ENCODE measurements at regions not wholly inside any gene's neighbourhood (a gene's known extent, or its start where the extent isn't known, plus 50 kb on each side); places are given as distances from the start of the nearest gene placed in this dataset.

DNA sequence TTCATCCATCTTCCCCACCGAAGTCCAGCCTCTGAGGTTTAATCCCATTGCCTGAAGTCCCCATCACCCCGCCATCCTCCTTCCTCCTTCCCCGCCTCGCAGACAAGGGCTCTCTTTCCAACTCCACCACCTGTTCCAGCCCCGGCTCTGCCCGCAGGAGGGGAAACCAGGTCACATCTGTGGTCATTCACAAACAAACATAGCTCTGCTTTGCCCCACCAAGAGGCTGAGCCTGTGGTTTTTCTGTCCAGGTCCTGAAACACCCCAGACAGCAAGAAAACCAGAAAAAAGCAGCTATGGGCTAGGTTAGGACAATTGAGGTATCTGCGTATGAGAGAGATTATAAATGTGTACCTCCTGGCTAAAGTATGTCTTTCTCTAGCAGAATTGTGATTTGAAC, 144.7 kb downstream of the GLI2 start:
- TF ChIP-seq, protein P1, sequence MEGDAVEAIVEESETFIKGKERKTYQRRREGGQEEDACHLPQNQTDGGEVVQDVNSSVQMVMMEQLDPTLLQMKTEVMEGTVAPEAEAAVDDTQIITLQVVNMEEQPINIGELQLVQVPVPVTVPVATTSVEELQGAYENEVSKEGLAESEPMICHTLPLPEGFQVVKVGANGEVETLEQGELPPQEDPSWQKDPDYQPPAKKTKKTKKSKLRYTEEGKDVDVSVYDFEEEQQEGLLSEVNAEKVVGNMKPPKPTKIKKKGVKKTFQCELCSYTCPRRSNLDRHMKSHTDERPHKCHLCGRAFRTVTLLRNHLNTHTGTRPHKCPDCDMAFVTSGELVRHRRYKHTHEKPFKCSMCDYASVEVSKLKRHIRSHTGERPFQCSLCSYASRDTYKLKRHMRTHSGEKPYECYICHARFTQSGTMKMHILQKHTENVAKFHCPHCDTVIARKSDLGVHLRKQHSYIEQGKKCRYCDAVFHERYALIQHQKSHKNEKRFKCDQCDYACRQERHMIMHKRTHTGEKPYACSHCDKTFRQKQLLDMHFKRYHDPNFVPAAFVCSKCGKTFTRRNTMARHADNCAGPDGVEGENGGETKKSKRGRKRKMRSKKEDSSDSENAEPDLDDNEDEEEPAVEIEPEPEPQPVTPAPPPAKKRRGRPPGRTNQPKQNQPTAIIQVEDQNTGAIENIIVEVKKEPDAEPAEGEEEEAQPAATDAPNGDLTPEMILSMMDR (IDR thresholded peaks at IDR 0.05; ENCODE audit: low read depth, low read length), result no peak
- no peak for DNase-seq (ENCODE audit: low read depth, low spot score)
- H3K4me3 ChIP-seq (ENCODE audit: low read depth, low read length), result no peak overlapping the region
- no peaks in the 10 kb centered on the region for H3K27me3 ChIP-seq (ENCODE audit: control insufficient read depth, insufficient read depth, low read length)
- H3K27ac ChIP-seq (ENCODE audit: low read depth, low read length), result no peak overlapping the region
- ChIA-PET POLR2A (interaction anchor here (0.6 kb wide), 1 partner anchor 65 kb away, joined by 3 read pairs; no protein-coding TSS in a partner anchor), CTCF (interaction anchor here (2.6 kb wide), 1 partner anchor 185 kb away, joined by 11 read pairs; no protein-coding TSS in a partner anchor)
- H3K9me3 ChIP-seq (ENCODE audit: control insufficient read depth, insufficient read depth, low read length), result no peaks in the 10 kb centered on the region

DNA sequence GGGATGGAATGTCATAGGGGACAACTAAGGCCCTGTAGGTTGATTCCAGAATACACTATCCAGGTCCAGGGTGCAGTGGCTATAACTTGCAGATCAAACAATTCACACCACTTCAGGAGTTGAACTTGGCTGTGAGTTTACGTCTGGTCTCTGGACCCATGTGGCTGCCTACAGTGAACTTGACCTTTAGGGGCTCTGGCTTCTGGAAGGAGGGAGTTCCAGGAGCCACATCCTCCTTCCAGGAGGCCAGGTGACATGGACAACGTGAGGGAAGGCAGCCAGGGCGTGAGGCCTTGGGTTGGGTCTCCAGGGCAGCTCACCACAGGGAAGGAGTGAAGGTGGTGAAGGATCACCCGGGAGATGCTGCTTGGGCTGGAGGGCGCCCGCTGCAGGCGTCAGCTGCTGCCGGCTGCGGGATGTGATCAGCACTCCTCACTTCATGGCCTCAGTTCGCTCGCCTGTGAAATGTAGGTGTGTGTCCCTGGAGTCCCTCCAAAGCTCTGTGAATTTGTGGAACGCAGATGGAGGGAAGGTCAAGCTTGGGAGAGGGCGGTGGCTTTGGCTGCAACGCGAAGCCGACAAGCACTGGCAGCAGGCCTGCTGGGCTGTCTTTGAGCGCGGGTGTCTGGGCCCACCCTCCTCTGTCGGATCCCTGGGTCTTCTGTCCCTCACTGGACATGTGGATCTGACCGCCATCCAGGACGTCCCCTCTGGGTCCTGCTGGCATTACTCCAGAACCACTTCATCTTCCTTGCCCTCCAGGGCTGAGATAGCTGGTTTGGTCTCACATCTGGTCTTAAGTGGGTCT, 146.5 kb downstream of the GLI2 start:
- DNase-seq (ENCODE audit: low read depth, low spot score), result no peak
- CTCF ChIA-PET, result interaction anchor here (0.5 kb wide), 1 partner anchor 174 kb away, joined by 7 read pairs; no protein-coding TSS in a partner anchor
- POLR2A ChIA-PET, result interaction anchor here (0.5 kb wide), 1 partner anchor 14 kb away, joined by 4 read pairs; no protein-coding TSS in a partner anchor
- Histone ChIP-seq H3K4me3 (ENCODE audit: low read depth, low read length) (no peak overlapping the region), H3K9me3 (ENCODE audit: control insufficient read depth, insufficient read depth, low read length) (no peaks in the 10 kb centered on the region), H3K27ac (ENCODE audit: low read depth, low read length) (no peak overlapping the region), H3K27me3 (ENCODE audit: control insufficient read depth, insufficient read depth, low read length) (no peaks in the 10 kb centered on the region)
- TF ChIP-seq, protein P1 (IDR thresholded peaks at IDR 0.05; ENCODE audit: low read depth, low read length), result no peak

DNA sequence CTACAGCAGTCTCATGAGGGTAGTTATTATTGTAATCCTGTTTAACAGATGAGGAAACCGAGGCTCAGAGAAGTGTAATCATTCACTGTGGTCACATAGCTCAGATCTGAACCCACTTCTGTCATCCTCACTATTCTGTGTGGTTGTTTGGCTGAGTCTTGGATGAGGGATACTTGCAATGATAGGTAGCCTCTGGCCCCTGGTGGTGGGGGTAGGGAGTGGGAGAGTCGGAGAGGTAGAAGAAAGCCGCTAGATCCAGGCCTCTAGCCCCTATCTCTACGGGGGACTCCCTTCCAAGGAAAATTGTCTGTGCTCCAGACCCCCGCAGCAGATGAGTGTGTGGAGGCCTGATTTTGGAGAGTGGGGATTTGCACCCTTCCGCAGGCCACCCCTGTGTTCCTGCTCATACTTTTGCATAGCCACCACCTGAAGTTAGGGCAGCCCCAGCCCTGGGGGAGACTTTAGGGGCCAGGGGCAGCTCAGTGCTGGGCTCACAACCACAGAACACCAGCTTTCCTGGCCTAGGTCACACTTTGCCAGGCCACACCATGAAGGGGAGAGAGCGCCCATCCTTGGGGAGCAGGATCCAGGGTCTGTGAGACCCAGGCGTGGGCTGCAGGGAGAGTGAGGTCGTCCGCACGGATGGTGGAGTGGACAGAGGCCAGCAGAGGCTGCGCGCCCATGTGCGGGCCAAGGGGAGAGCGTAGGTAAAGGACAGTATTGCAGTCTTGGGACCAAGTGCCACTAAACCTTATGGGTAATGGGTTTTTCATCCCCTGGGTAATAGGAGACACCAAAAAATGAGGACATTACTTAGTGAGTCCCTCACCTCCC, 148.2 kb downstream of the GLI2 start:
- CTCF ChIA-PET, result no interaction called here
- TF ChIP-seq, protein P1 (IDR thresholded peaks at IDR 0.05; ENCODE audit: low read depth, low read length), result 0 out of 2 replicates have a peak, but pooled peaks have one; percentile 6

DNA sequence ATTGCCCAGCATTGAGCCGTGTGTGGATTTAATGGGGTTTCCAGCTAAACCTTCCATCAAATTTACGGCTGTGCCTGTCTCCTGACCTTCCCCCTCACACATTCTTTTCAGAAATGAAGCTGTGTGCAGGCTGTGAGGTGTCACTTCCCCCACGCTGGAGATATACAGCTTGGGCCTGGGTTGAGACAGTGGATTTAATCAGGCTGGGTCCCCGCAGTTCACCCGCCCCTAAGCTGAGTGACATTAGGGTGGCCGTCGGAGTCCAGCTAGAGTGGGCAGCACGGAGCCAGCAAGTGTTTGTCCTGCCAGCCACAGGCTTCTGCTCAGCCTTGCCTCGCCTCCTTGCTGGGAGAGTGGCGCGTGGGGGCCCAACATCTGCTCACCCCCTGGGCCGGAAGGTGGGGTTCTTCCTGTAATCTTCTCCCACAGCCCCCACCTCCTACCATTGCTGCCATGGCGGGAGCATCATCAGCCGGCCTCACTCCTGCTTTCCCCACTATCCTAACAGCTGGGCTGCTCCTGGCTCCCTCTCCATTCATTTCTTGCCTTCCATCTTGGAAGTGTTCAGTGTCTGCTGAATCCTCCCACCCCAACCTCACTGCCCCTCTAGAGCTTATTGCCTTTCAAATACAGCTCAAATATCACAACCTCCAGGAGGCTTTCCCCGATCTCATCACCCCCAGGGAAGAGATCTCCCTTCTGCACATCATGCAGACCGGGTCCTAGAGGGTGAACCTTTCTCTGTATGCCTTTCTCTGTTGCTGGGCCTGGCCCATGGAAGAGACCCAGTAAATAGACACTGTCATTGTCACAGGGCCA, 149.0 kb downstream of the GLI2 start:
- Histone ChIP-seq H3K9me3 (ENCODE audit: control insufficient read depth, insufficient read depth, low read length) (no peaks in the 10 kb centered on the region), H3K27me3 (ENCODE audit: control insufficient read depth, insufficient read depth, low read length) (no peaks in the 10 kb centered on the region), H3K4me3 (ENCODE audit: low read depth, low read length) (no peak overlapping the region), H3K27ac (ENCODE audit: low read depth, low read length) (no peak overlapping the region)
- TF ChIP-seq, protein P1 (IDR thresholded peaks at IDR 0.05; ENCODE audit: low read depth, low read length), result no peak
- POLR2A ChIA-PET, result interaction anchor here (0.6 kb wide), 1 partner anchor 195 kb away, joined by 3 read pairs; no protein-coding TSS in a partner anchor
- CTCF ChIA-PET, result interaction anchor here (1.0 kb wide), 1 partner anchor 11 kb away, joined by 3 read pairs; no protein-coding TSS in a partner anchor
- DNase-seq (ENCODE audit: low read depth, low spot score), result no peak

More for the DNA sequence above, 148.2 kb downstream of the GLI2 start:
- Histone ChIP-seq H3K27ac (ENCODE audit: low read depth, low read length) (no peak overlapping the region), H3K27me3 (ENCODE audit: control insufficient read depth, insufficient read depth, low read length) (no peaks in the 10 kb centered on the region), H3K9me3 (ENCODE audit: control insufficient read depth, insufficient read depth, low read length) (no peaks in the 10 kb centered on the region), H3K4me3 (ENCODE audit: low read depth, low read length) (no peak overlapping the region)
- POLR2A ChIA-PET, result no interaction called here
- no peak for DNase-seq (ENCODE audit: low read depth, low spot score)

Data from AG04450 (cell line).